Neural cell (in vitro differentiated cells): ENCODE measurements at regions not wholly inside any gene's neighbourhood (a gene's known extent, or its start where the extent isn't known, plus 50 kb on each side); places are given as distances from the start of the nearest gene placed in this dataset.

ENCODE experiments used
- H2AFZ ChIP-seq: fragments of 200-600, 300-800 bp; sonication (generic), shearing (Covaris generic); 2 replicates; pipeline ENCODE4 v1.6.0; 2014; ENCODE audit warnings: low read depth, mild to moderate bottlenecking, antibody characterized with exemption, low read length, moderate library complexity
- H3F3A ChIP-seq: fragments of 200-600 bp; shearing (Covaris generic); 2 replicates; pipeline ENCODE4 v1.6.1; 2016; ENCODE audit warnings: mild to moderate bottlenecking, moderate library complexity, mixed read lengths, antibody characterized with exemption, low read length; ENCODE audit not compliant: insufficient read depth, poor library complexity, severe bottlenecking
- H3K27ac ChIP-seq: fragments of 200-600, 300-800 bp; sonication (generic), shearing (Covaris generic); 2 replicates; pipeline ENCODE4 v1.5.1; 2014; ENCODE audit warnings: mild to moderate bottlenecking, low read length, moderate library complexity
- H3K27me3 ChIP-seq: fragments of 300-800, 200-600 bp; sonication (generic), shearing (Covaris generic); 2 replicates; pipeline ENCODE4 v1.6.0; 2014; ENCODE audit warnings: mild to moderate bottlenecking, low read depth, low read length, moderate library complexity; ENCODE audit not compliant: insufficient read depth
- H3K36me3 ChIP-seq: fragments of 300-800, 200-600 bp; sonication (generic), shearing (Covaris generic); 2 replicates; pipeline ENCODE4 v1.5.1; 2014; ENCODE audit warnings: mild to moderate bottlenecking, antibody characterized with exemption, low read length, moderate library complexity; ENCODE audit not compliant: insufficient read depth
- H3K4me2 ChIP-seq: fragments of 300-800, 200-600 bp; sonication (generic), shearing (Covaris generic); 2 replicates; pipeline ENCODE4 v1.6.0; 2014; ENCODE audit warnings: mild to moderate bottlenecking, low read length
- H3K4me3 ChIP-seq: fragments of 300-800, 200-600 bp; sonication (generic), shearing (Covaris generic); 2 replicates; pipeline ENCODE4 v1.5.1; 2014; ENCODE audit warnings: mild to moderate bottlenecking, low read length, moderate library complexity
- H3K79me2 ChIP-seq: fragments of 200-600 bp; shearing (Covaris generic); replicated peaks from 2 replicates; pipeline ENCODE4 v1.6.0; 2014; ENCODE audit warnings: mild to moderate bottlenecking, low read length, moderate library complexity; ENCODE audit not compliant: insufficient read depth
- H3K9ac ChIP-seq: fragments of 300-800, 200-600 bp; sonication (generic), shearing (Covaris generic); 2 replicates; pipeline ENCODE4 v1.6.1; 2016; ENCODE audit warnings: mild to moderate bottlenecking, low read length, mixed read lengths
- H3K9me2 ChIP-seq: fragments of 200-600 bp; shearing (Covaris generic); 2 replicates; pipeline ENCODE4 v1.6.1; 2016; ENCODE audit warnings: mild to moderate bottlenecking, low read length, mixed read lengths; ENCODE audit not compliant: insufficient read depth
- H3K9me3 ChIP-seq: fragments of 200-600, 300-800 bp; sonication (generic), shearing (Covaris generic); 2 replicates; pipeline ENCODE4 v1.6.1; 2016; ENCODE audit warnings: mild to moderate bottlenecking, mixed run types, low read length, moderate library complexity, mixed read lengths
- H4K20me1 ChIP-seq: fragments of 200-600 bp; shearing (Covaris generic); 2 replicates; pipeline ENCODE4 v1.6.1; 2016; ENCODE audit warnings: mild to moderate bottlenecking, mixed run types; ENCODE audit not compliant: insufficient read depth
- EP300 ChIP-seq: fragments of 450-650 bp; conservative IDR thresholded peaks from 2 replicates; pipeline ENCODE4 v1.6.1; 2014; ENCODE audit warnings: antibody characterized with exemption, mild to moderate bottlenecking, moderate library complexity; ENCODE audit not compliant: poor library complexity, severe bottlenecking
- EZH2 ChIP-seq: fragments of 200-600, 300-800 bp; shearing (Covaris generic), sonication (generic); IDR thresholded peaks from 2 replicates; pipeline ENCODE4 v1.6.1; 2014; ENCODE audit warnings: antibody characterized with exemption, low read length, borderline replicate concordance, mild to moderate bottlenecking; ENCODE audit not compliant: insufficient read depth, poor library complexity, severe bottlenecking
- MXI1 ChIP-seq: fragments of 450-650 bp; conservative IDR thresholded peaks from 2 replicates; pipeline ENCODE4 v1.6.1; 2014; ENCODE audit warnings: antibody characterized with exemption, mild to moderate bottlenecking; ENCODE audit not compliant: poor library complexity, severe bottlenecking
- POLR2AphosphoS5 ChIP-seq: IDR thresholded peaks from 2 replicates; pipeline ENCODE4 v1.6.1; 2012
- RAD21 ChIP-seq: fragments of 450-650 bp; conservative IDR thresholded peaks from 2 replicates; pipeline ENCODE4 v1.6.1; 2014; ENCODE audit warnings: antibody characterized with exemption, mild to moderate bottlenecking, moderate library complexity
- SMC3 ChIP-seq: fragments of 450-650 bp; conservative IDR thresholded peaks from 2 replicates; pipeline ENCODE4 v1.6.1; 2014; ENCODE audit warnings: antibody characterized with exemption, mild to moderate bottlenecking, moderate library complexity; ENCODE audit not compliant: poor library complexity
- TAF1 ChIP-seq: IDR thresholded peaks from 2 replicates; pipeline ENCODE4 v1.6.1; 2012; ENCODE audit warnings: low read depth
- TF ChIP-seq, protein P1 (sequence below): IDR thresholded peaks from 2 replicates; pipeline ENCODE4 v1.6.1; 2012; ENCODE audit warnings: borderline replicate concordance
- TF ChIP-seq, protein P2 (sequence below): fragments of 450-650 bp; IDR thresholded peaks from 2 replicates; pipeline ENCODE4 v1.5.1; 2014; ENCODE audit warnings: antibody characterized with exemption, mild to moderate bottlenecking, moderate library complexity; ENCODE audit not compliant: poor library complexity, severe bottlenecking

DNA sequence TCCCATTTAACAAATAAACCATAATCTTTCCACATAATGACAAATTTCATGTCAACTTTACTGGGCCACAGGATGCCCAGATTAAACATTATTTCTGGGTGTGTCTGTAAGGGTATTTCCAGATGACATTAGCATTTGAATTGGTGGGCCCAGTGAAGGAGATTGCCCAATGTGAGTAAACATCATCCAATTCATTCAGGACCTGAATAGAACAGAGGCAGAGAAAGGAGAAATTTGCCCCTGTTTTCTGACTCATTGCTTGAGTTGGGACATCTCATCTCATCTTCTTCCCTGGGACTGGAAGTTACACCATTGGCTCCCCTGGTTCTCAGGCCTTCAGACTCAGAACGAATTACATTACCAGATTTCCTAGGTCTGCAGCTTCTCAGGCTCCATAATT, 142.9 kb downstream of the TPBG start:
- Histone ChIP-seq H3K9ac (no peak overlapping the region), H3F3A (no peaks in the 10 kb centered on the region), H3K4me2 (no peak overlapping the region), H3K9me3 (no peaks in the 10 kb centered on the region), H3K9me2 (no peaks in the 10 kb centered on the region), H3K79me2 (no peaks in the 10 kb centered on the region), H3K27ac (no peak overlapping the region), H3K4me3 (no peak overlapping the region), H3K27me3 (no peaks in the 10 kb centered on the region), H3K36me3 (no peaks in the 10 kb centered on the region), H2AFZ (no peak overlapping the region), H4K20me1 (no peaks in the 10 kb centered on the region)
- TF ChIP-seq, protein P1, sequence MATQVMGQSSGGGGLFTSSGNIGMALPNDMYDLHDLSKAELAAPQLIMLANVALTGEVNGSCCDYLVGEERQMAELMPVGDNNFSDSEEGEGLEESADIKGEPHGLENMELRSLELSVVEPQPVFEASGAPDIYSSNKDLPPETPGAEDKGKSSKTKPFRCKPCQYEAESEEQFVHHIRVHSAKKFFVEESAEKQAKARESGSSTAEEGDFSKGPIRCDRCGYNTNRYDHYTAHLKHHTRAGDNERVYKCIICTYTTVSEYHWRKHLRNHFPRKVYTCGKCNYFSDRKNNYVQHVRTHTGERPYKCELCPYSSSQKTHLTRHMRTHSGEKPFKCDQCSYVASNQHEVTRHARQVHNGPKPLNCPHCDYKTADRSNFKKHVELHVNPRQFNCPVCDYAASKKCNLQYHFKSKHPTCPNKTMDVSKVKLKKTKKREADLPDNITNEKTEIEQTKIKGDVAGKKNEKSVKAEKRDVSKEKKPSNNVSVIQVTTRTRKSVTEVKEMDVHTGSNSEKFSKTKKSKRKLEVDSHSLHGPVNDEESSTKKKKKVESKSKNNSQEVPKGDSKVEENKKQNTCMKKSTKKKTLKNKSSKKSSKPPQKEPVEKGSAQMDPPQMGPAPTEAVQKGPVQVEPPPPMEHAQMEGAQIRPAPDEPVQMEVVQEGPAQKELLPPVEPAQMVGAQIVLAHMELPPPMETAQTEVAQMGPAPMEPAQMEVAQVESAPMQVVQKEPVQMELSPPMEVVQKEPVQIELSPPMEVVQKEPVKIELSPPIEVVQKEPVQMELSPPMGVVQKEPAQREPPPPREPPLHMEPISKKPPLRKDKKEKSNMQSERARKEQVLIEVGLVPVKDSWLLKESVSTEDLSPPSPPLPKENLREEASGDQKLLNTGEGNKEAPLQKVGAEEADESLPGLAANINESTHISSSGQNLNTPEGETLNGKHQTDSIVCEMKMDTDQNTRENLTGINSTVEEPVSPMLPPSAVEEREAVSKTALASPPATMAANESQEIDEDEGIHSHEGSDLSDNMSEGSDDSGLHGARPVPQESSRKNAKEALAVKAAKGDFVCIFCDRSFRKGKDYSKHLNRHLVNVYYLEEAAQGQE, result no peak
- TF ChIP-seq SMC3, result no peak
- TF ChIP-seq POLR2AphosphoS5, result no peak
- no peak for TF ChIP-seq RAD21
- no peak for TF ChIP-seq MXI1

DNA sequence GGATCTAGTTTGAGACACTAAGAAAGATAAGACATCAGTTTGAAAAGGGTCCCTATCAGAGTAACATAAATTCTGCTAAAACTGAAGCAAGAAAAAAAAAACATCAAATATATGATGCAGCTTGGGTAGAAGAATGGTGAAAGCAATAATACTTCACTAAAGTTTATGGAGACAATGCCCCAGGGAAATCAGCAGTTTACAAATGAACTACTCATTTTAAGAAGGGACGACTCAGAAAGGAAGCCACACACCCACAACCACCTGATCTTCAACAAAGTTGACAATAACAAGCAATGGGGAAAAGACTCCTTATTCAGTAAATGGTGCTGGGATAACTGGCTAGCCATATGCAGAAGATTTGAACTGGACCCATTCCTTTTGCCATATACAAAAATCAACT, 143.5 kb downstream of the TPBG start:
- Histone ChIP-seq H3K36me3 (no peaks in the 10 kb centered on the region), H3F3A (no peaks in the 10 kb centered on the region), H3K79me2 (no peaks in the 10 kb centered on the region), H2AFZ (no peak overlapping the region), H3K9me2 (no peaks in the 10 kb centered on the region), H4K20me1 (no peaks in the 10 kb centered on the region), H3K4me2 (no peak overlapping the region), H3K9me3 (no peaks in the 10 kb centered on the region), H3K9ac (no peak overlapping the region), H3K4me3 (no peak overlapping the region), H3K27ac (no peak overlapping the region), H3K27me3 (no peaks in the 10 kb centered on the region)
- TF ChIP-seq MXI1 (no peak), EZH2 (no peak), EP300 (no peak), TAF1 (no peak), SMC3 (no peak), POLR2AphosphoS5 (no peak), RAD21 (no peak)
- TF ChIP-seq, protein P1, result no peak
- TF ChIP-seq, protein P2, sequence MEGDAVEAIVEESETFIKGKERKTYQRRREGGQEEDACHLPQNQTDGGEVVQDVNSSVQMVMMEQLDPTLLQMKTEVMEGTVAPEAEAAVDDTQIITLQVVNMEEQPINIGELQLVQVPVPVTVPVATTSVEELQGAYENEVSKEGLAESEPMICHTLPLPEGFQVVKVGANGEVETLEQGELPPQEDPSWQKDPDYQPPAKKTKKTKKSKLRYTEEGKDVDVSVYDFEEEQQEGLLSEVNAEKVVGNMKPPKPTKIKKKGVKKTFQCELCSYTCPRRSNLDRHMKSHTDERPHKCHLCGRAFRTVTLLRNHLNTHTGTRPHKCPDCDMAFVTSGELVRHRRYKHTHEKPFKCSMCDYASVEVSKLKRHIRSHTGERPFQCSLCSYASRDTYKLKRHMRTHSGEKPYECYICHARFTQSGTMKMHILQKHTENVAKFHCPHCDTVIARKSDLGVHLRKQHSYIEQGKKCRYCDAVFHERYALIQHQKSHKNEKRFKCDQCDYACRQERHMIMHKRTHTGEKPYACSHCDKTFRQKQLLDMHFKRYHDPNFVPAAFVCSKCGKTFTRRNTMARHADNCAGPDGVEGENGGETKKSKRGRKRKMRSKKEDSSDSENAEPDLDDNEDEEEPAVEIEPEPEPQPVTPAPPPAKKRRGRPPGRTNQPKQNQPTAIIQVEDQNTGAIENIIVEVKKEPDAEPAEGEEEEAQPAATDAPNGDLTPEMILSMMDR, result no peak
